Ovary (tissue), 3 donors: ENCODE measurements at regions not wholly inside any gene's neighbourhood (a gene's known extent, or its start where the extent isn't known, plus 50 kb on each side); places are given as distances from the start of the nearest gene placed in this dataset.

Experiments
- CTCF ChIP-seq, 3 donors: fragments of 450-650 bp in 2 of 3; fragments of 200-600 bp in 1 of 3; IDR thresholded peaks; one replicate each; pipeline versions ENCODE4 v1.5.1 to v1.8.0; 2016 to 2022; ENCODE audit warnings: antibody characterized with exemption in 3 of 3, mild to moderate bottlenecking in 1 of 3
- EP300 ChIP-seq: sonication (generic); formaldehyde crosslinking; IDR thresholded peaks from one replicate; pipeline ENCODE4 v1.6.1; 2017; ENCODE audit warnings: antibody characterized with exemption
- POLR2A ChIP-seq: fragments of 450-650 bp; IDR thresholded peaks from one replicate; pipeline ENCODE4 v1.6.1; 2017; ENCODE audit warnings: antibody characterized with exemption, mild to moderate bottlenecking, moderate library complexity
- donor health status: DM: no; HTN: no; CAD: no.

- TF ChIP-seq CTCF (IDR thresholded peaks at IDR 0.05) (no peak), POLR2A (no peak), EP300 (no peak)
Measured at GRCh38 chr3:8446845-8447244, 54.8 kb upstream of the LMCD1 start.
